Limb (tissue), 2 donors: ENCODE measurements at regions not wholly inside any gene's neighbourhood (a gene's known extent, or its start where the extent isn't known, plus 50 kb on each side); places are given as distances from the start of the nearest gene placed in this dataset.
"Not testable (repeated sequence)": the region's sequence is repeated elsewhere in the genome, so short reads cannot be mapped to it uniquely, and the experiment has no call there.

Source experiments
- DNase-seq, 2 donors: peaks; one replicate each; pipeline ENCODE4 v3.0.0-alpha.2; 2016; ENCODE audit errors: extremely low spot score in 2 of 2

- DNase-seq = no peak
Measured at GRCh38 chr5:57754616-57755015, 272.0 kb upstream of the ACTBL2 start.

DNA sequence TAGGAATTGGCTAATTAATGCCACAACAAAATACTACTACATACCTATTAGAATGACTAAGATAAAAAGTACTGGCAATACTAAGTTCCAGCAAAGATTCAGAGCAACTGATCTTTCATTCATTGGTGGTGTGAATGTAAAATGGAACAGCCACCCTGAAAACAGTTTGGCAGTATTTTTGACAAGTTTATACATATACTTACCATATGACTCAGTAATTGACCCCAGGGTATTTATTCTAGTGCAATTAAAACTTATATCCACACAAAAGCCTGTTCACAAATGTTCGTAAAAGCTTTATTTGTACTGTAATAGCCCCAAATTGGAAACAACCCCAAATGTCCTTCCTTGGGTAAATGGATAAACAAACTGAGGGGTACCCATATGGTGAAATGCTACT lies 270.8 kb upstream of the ACTBL2 start:
- DNase-seq = no peak

DNA sequence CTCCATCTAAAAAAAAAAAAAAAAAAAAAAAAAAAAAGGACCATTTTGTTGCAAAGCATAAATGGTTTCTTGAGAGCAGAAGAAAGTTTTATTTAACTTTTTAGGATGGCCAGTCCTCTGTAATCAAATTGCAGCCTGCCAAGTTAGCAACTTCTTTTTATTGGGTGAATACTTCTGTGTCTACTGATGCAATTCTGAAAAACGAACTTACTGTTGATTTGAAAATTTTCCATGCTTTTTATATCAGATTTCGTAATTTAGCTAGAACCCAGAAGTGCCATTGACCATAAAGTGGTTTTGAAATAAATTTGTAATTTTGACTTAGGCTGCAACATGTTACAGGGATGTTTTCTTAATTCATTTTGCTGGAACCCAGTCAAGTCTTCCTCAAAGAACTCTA lies 269.1 kb upstream of the ACTBL2 start:
- DNase-seq = no peak

GRCh38 chr5:57750891-57751290 lies 268.3 kb upstream of the ACTBL2 start:
- no peak for DNase-seq

DNA sequence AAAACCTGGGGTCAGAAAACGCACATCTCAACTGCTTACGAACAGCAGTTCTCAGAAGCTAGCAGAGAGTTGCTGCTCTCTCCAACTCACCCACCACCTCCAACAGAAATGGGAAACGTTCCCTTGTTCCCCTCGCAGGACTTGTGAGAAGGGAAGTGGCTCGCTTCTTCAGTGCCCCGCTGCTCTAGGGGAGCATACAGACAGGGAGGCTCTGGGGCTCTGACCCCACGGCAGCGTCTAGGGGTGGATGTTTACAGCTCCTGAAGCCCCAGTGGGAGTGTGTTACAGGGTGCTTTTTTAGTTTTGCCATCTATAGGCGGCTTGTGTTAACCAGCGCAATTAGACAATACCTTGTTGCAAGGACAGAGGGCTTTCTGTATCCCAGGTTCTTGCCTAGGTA lies 267.7 kb upstream of the ACTBL2 start:
- no peak for DNase-seq

- DNase-seq = no peak
Measured at GRCh38 chr5:57749396-57749795, 266.8 kb upstream of the ACTBL2 start.

DNA sequence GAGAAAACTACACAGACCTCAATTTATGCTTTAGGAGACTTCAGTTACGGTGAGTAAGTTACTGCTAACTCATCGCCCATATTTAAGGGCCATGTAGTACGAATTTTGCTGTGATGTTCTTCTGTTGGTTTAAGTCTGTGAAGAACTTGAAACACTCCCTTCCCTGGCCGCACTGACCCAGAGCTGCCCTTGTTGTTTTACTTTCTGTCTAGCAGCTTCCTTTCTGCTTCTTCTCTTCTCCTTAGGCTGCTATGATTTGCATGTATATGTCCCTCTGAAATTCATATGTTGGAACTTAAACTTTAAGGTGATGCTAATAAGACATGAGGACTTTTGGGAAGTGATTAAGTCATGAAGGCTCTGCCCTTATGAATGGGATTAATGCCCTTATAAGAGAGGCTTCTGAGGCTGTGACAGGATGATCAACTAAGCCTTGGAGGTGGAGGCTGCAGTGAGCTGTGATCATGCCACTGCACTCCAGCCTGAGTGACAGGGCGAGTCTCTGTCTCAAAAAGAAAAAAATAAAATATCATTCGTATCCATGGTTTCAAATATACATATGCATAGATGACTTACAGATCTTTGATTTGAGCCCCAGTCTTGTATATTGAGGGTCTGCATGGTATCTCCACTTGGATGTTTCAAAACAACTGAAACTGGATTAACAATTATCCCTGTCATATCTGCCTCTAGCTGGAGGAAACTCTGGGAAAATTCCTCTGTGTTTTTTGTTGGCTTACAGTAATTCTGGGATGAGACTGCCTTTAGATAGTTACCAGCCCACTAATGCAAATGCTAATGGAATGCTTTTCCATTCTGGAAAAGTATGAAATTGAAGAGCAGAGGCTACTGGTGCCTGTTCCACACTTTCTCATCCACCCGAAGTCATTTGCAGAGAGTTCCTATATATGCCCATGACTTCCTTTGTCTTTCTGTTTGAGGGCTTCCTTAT lies 263.4 kb upstream of the ACTBL2 start:
- no peak for DNase-seq

- DNase-seq = no peak
Measured at GRCh38 chr5:57745029-57745428, 262.4 kb upstream of the ACTBL2 start.

- DNase-seq = no peak
Measured at GRCh38 chr5:57741336-57741735, 258.7 kb upstream of the ACTBL2 start.

DNA sequence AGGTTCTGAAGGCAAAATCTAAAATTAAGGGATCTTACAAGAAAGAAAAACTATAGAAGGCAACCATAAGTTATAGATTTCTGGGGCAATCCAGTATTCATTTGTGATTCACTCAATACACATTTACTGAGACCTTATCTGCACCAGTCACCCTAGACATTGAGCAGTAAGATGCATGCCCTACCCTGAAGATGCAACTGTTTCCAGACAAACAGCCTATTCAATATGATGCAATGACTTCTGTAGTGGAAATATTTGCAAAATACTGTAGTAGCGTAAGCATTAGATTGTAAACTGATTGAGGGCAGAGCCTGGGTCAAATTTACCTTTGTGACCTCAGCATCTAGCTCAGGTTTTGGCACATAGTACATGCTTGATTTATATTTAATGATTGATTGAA lies 256.2 kb upstream of the ACTBL2 start:
- DNase-seq = no peak

DNA sequence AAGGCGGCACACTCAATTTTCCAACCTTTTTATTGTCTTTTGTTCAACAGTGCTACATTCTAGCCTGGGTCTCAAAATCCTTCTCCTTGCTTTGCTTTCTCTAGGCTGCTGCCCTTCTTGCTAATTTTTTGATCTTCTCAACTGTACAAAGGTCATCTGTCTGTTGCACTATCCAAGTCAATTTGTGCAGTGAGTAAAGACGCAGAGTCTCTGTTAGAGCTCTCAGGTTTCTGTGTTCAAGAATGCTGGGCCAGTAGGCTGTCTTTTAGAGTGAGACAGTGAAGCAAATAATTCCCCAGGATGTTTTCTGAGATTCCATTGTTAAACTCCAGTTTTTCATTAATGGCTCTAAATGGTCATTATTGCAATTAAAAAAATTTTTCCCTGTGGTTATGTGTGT lies 255.7 kb upstream of the ACTBL2 start:
- no peak for DNase-seq

DNA sequence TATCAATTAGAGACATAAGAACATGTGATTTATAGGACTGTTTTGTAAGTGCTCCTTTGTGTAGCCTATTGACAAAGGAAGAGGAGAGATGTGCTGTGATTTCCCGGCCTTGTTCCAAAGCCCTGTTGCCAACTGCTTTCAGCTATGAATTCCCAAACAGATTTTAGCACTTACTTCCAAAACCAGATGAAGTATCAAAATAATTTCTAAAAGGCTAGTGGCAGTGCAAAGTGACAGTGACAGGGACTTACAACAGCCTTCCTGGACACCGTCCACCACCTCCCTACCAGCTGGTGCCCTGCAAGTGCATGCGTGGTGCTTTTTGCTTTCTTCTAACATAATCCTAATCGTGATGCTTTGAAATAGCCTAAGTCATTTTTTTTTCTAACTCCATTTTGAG lies 254.1 kb upstream of the ACTBL2 start:
- DNase-seq = no peak

DNA sequence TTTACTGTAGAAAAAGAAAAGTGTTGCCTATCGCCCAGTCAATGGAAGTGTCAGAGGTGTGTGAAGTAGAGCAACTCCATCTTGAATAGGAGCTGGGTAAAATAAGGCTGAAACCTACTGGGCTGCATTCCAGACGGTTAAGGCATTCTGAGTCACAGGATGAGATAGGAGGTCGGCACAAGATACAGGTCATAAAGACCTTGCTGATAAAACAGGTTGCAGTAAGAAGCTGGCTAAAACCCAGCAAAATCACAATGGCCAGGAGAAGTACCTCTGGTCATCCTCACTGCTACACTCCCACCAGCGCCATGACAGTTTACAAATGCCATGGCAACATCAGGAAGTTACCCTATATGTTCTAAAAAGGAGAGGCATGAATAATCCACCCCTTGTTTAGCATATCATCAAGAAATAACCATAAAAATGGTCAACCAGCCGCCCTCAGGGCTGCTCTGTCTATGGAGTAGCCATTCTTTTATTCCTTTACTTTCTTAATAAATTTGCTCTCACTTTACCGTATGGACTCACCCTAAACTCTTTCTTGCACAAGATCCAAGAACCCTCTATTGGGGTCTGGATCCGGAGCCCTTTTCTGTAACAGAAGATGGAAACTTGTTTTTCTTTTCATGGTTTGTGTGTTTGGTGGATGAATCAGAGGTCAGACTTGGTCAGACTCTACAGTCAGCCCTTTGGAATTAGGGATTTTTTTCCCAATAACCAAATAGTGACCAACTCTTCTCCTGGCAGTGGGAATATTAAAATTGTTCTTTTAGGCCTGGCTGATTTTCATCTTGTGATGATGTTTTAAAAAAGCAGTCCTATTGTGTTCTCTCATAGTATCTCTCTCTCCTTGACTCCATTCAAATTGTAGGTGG lies 252.9 kb upstream of the ACTBL2 start:
- DNase-seq = not testable (repeated sequence)

GRCh38 chr5:57734296-57734695 lies 251.7 kb upstream of the ACTBL2 start:
- no peak for DNase-seq

GRCh38 chr5:57727591-57727990 lies 245.0 kb upstream of the ACTBL2 start:
- DNase-seq = no peak

GRCh38 chr5:57725658-57726504 lies 243.3 kb upstream of the ACTBL2 start:
- no peak for DNase-seq

- no peak for DNase-seq
Measured at GRCh38 chr5:57724836-57725235, 242.2 kb upstream of the ACTBL2 start.

DNA sequence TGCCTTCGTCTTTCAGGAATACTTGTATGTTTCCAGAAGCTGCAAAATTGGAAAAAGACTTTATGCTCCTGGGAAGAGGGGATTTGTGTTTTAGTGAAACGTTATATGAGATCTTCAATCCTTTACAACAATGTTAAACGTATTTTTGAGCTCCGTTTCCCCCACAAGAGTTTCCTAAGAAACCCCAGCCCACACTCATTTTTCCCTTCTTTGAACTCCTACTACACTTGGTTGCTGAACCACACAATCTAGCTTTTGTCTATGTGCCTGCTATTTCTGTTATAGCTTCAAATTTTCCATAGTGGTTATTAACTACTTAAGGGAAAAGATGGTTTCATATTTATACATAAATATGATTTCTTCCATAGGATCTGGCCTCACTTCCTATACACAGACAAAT lies 238.6 kb upstream of the ACTBL2 start:
- peak in 1 of 2 donors; percentile 20 for DNase-seq

DNA sequence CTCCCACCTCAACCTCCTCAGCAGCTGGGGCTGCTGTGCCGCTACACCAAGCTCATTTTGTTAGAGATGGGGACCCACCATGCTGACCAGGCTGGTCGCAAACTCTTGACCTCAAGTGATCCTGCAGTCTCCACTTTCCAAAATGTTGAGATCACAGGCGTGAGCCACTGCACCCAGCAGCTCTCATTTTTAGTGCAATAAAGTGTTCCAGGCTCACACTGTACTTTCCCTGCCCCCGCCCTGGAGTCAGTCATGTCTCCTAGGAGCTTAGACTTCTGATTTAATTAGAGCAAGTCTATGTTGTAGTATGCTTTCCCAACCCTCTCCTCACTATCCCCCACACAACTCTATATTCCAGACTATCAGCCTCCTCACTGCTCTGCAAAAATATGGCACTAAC lies 238.0 kb upstream of the ACTBL2 start:
- no peak for DNase-seq

DNA sequence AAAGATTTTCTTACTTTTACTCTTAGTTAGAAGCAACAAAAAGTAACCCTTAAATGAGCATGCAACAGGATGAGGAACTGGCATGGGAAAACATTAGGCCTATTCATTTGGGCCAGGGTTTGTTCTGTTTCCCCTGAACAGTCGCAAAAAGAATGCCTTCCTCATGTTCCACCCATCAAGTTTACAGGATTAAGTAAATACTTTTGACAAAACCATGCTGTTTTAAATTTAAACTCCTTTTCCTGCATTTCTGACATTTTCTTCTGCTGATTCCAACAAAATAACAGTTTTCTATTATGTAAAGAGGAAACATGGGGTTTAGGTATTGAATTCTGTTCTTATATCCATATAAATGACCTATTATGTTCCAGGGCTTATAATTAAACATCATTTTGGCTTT lies 236.6 kb upstream of the ACTBL2 start:
- no peak for DNase-seq

DNA sequence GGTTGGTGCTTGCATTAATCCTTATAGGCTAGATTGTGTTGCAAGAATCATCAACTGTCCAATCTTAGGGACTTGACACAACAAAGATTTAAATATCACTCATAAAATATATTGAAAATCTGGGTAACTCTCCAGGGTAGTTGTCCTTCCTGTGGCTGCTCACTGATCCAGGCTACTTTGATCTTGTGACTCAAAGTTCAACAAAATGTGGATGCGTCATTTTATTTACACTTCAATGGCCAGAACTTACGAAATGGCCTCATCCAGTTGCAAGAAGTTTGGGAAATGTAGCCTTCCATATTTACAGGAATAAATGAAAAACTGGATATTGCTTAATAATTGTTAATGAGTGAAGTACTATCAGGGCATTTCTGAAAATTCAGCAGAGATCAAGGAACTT lies 235.5 kb upstream of the ACTBL2 start:
- no peak for DNase-seq

- DNase-seq = no peak
Measured at GRCh38 chr5:57717555-57717954, 234.9 kb upstream of the ACTBL2 start.
